DND-41 (cell line): ENCODE measurements at regions not wholly inside any gene's neighbourhood (a gene's known extent, or its start where the extent isn't known, plus 50 kb on each side); places are given as distances from the start of the nearest gene placed in this dataset.

ENCODE experiments used
- ATAC-seq: fragments of 200-7000 bp; cut with Tn5 transposase; 3 replicates; pipeline ENCODE4 v1.9.1; 2021; ENCODE audit warnings: low read depth; ENCODE audit not compliant: insufficient read depth
- DNase-seq: peaks from one replicate; pipeline ENCODE4 v3.0.0-alpha.2; 2020
- H2AFZ ChIP-seq: 2 replicates; pipeline ENCODE4 v1.6.0; 2012; ENCODE audit warnings: low read depth, low read length
- H3K27ac ChIP-seq: 2 replicates; pipeline ENCODE4 v1.5.1; 2012; ENCODE audit warnings: low read length, inconsistent platforms
- H3K27me3 ChIP-seq: fragments of 200-600 bp; sonication (generic); 2 replicates; pipeline ENCODE4 v1.6.0; 2012; ENCODE audit warnings: low read length, mild to moderate bottlenecking, inconsistent platforms; ENCODE audit not compliant: insufficient read depth, poor library complexity
- H3K36me3 ChIP-seq: 2 replicates; pipeline ENCODE4 v1.5.1; 2012; ENCODE audit warnings: low read length, inconsistent platforms; ENCODE audit not compliant: insufficient read depth
- H3K4me1 ChIP-seq: 2 replicates; pipeline ENCODE4 v1.5.1; 2012; ENCODE audit warnings: mild to moderate bottlenecking, low read length; ENCODE audit not compliant: insufficient read depth
- H3K4me2 ChIP-seq: 2 replicates; pipeline ENCODE4 v1.6.0; 2012; ENCODE audit warnings: mild to moderate bottlenecking, moderate library complexity, low read length, inconsistent platforms; ENCODE audit not compliant: insufficient read depth
- H3K4me3 ChIP-seq, 2 experiments: fragments of 200-600 bp in 1 of 2; shearing (Covaris generic) in 1 of 2; 2 replicates each; pipeline ENCODE4 v1.5.1; 2012 to 2016; ENCODE audit warnings: inconsistent platforms in 2 of 2, low read length in 2 of 2, mild to moderate bottlenecking in 2 of 2, low read depth in 1 of 2, moderate library complexity in 1 of 2
- H3K79me2 ChIP-seq: 2 replicates; pipeline ENCODE4 v1.6.0; 2012; ENCODE audit warnings: low read length, inconsistent platforms; ENCODE audit not compliant: insufficient read depth
- H3K9ac ChIP-seq: 2 replicates; pipeline ENCODE4 v1.6.0; 2012; ENCODE audit warnings: low read depth, mild to moderate bottlenecking, inconsistent platforms, low read length, moderate library complexity
- H3K9me3 ChIP-seq: 2 replicates; pipeline ENCODE4 v1.5.1; 2012; ENCODE audit warnings: low read length, moderate library complexity, mild to moderate bottlenecking, inconsistent platforms; ENCODE audit not compliant: insufficient read depth, severe bottlenecking
- H4K20me1 ChIP-seq: 2 replicates; pipeline ENCODE4 v1.6.0; 2012; ENCODE audit warnings: low read length; ENCODE audit not compliant: insufficient read depth
- EZH2 ChIP-seq: IDR thresholded peaks from 3 replicates; pipeline ENCODE4 v1.6.1; 2012; ENCODE audit warnings: borderline replicate concordance, low read depth, mild to moderate bottlenecking, moderate library complexity, low read length, inconsistent platforms; ENCODE audit not compliant: severe bottlenecking
- TF ChIP-seq, protein P1 (sequence below): IDR thresholded peaks from 2 replicates; pipeline ENCODE4 v1.5.1; 2012; ENCODE audit warnings: borderline replicate concordance, low read length, moderate library complexity, mild to moderate bottlenecking; ENCODE audit not compliant: poor library complexity, severe bottlenecking; ENCODE audit errors: extremely low read depth

DNA sequence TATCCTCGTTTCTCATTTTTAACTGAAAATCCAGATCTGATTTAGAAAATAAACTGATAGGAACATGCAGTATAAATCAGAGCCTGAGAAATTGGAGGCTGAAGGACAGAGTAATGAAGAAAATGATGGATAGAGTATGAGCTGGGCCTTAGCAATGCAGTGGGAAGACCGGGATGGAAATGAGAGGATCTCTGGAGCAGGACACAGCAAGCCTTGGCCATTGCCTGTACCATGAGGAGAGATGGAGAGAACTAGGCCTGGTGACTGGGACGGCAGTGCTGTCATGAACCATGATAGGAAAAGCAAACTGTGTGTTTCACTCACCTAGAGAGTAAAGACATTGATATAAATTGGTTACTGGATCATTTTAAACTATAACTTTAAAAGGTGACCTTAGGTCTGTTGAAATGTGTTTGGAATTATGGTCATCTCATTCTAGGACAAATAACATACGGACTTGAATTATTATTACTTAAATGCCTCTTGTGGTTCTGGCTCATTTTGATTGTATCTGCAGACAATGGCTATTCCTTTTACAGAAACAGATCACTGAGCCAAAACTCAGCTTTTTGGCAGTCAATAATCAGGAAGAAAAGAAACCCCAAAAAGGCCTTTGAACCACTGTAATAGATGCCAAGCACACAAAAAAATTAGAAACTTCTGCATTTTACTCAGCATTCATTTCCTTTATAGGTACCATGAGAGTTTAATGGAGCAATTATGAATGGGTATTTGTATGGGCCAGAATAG, 251.9 kb upstream of the PRKD1 start:
- H4K20me1 ChIP-seq: no peaks in the 10 kb centered on the region
- ATAC-seq (no peak), DNase-seq (no peak)
- no peaks in the 10 kb centered on the region for H3K27me3 ChIP-seq
- H3K4me2 ChIP-seq: no peak overlapping the region
- no peak overlapping the region for H3K9ac ChIP-seq
- H3K79me2 ChIP-seq: no peaks in the 10 kb centered on the region
- H3K4me3 ChIP-seq: no peak overlapping the region
- H3K36me3 ChIP-seq: no peaks in the 10 kb centered on the region
- H3K4me1 ChIP-seq: no peaks in the 10 kb centered on the region
- TF ChIP-seq, protein P1, sequence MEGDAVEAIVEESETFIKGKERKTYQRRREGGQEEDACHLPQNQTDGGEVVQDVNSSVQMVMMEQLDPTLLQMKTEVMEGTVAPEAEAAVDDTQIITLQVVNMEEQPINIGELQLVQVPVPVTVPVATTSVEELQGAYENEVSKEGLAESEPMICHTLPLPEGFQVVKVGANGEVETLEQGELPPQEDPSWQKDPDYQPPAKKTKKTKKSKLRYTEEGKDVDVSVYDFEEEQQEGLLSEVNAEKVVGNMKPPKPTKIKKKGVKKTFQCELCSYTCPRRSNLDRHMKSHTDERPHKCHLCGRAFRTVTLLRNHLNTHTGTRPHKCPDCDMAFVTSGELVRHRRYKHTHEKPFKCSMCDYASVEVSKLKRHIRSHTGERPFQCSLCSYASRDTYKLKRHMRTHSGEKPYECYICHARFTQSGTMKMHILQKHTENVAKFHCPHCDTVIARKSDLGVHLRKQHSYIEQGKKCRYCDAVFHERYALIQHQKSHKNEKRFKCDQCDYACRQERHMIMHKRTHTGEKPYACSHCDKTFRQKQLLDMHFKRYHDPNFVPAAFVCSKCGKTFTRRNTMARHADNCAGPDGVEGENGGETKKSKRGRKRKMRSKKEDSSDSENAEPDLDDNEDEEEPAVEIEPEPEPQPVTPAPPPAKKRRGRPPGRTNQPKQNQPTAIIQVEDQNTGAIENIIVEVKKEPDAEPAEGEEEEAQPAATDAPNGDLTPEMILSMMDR: no peak
- no peak for TF ChIP-seq EZH2
- no peak overlapping the region for H3K27ac ChIP-seq
- no peak overlapping the region for H2AFZ ChIP-seq
- no peaks in the 10 kb centered on the region for H3K9me3 ChIP-seq

DNA sequence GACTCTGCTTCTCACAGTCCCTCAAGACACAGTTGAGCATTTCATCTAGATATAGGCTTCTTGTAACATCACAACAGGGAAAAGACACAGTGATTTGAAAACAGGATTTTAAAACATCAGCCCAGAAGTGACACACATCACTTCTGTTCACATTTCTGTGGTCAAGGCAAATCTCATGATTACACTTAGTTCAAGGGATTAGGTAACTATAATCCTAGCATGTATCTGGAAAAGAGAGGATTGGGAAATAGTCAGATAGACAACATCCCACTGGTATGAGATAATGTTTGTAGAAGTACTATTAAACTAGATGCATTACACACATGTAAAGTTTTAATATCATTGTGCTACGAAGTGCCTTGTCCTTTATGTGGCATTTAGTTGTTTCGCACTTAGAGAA, 252.6 kb upstream of the PRKD1 start:
- Histone ChIP-seq H3K4me3 (no peak overlapping the region), H3K79me2 (no peaks in the 10 kb centered on the region), H4K20me1 (no peaks in the 10 kb centered on the region), H3K9me3 (no peaks in the 10 kb centered on the region), H3K27me3 (no peaks in the 10 kb centered on the region), H3K9ac (no peak overlapping the region), H3K36me3 (no peaks in the 10 kb centered on the region), H3K27ac (no peak overlapping the region), H3K4me1 (no peaks in the 10 kb centered on the region), H2AFZ (no peak overlapping the region), H3K4me2 (no peak overlapping the region)
- ATAC-seq (no peak), DNase-seq (no peak)
- TF ChIP-seq, protein P1: no peak
- no peak for TF ChIP-seq EZH2

DNA sequence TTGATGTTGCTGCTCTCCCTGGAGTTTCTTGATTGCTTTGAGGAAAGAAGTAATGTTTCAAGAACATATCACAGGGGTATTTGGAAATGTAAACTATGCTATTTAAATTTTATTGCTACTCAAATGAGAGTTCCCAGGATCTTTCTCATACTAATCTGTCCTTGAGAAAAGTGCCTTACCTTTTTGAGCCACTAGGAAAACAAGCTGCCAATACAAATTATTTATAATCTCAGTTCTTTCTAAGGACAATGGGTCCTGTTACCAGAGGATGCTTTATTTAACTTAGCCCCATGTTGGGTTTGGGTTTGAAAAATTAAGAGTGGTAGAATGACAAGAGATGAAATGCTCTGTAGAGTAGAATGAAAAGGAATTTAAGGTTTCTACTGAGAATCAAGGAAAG, 258.2 kb upstream of the PRKD1 start:
- no peak for ATAC-seq
- no peak overlapping the region for H3K4me2 ChIP-seq
- H3K9ac ChIP-seq: no peak overlapping the region
- no peak for TF ChIP-seq EZH2
- TF ChIP-seq, protein P1: no peak
- DNase-seq: no peak
- no peaks in the 10 kb centered on the region for H3K27me3 ChIP-seq
- no peaks in the 10 kb centered on the region for H4K20me1 ChIP-seq
- H3K79me2 ChIP-seq: no peaks in the 10 kb centered on the region
- H3K36me3 ChIP-seq: no peaks in the 10 kb centered on the region
- H3K27ac ChIP-seq: no peak overlapping the region
- no peaks in the 10 kb centered on the region for H3K9me3 ChIP-seq
- no peak overlapping the region for H3K4me3 ChIP-seq
- H3K4me1 ChIP-seq: no peaks in the 10 kb centered on the region
- no peak overlapping the region for H2AFZ ChIP-seq
